Skeletal muscle satellite cell (primary cell): ENCODE measurements at regions not wholly inside any gene's neighbourhood (a gene's known extent, or its start where the extent isn't known, plus 50 kb on each side); places are given as distances from the start of the nearest gene placed in this dataset.
A peak's percentile ranks its signal among the peaks of the same experiment; 100 is the strongest.

Experiments used
- H3K27me3 ChIP-seq: 2 replicates; pipeline ENCODE4 v1.7.0; 2013; ENCODE audit warnings: low read length; ENCODE audit not compliant: control insufficient read depth, insufficient read depth
- H3K36me3 ChIP-seq: 2 replicates; pipeline ENCODE4 v1.7.0; 2013; ENCODE audit warnings: mild to moderate bottlenecking, control low read depth, low read length; ENCODE audit not compliant: insufficient read depth
- H3K4me1 ChIP-seq: 2 replicates; pipeline ENCODE4 v1.7.0; 2013; ENCODE audit warnings: low read length; ENCODE audit not compliant: control insufficient read depth, insufficient read depth
- H3K4me2 ChIP-seq: 2 replicates; pipeline ENCODE4 v1.7.0; 2013; ENCODE audit warnings: mild to moderate bottlenecking, low read length
- H3K4me3 ChIP-seq: 2 replicates; pipeline ENCODE4 v1.7.0; 2013; ENCODE audit warnings: low read length
- H3K9ac ChIP-seq: 2 replicates; pipeline ENCODE4 v1.7.0; 2013; ENCODE audit warnings: mild to moderate bottlenecking, low read depth, low read length, moderate library complexity
- H3K9me3 ChIP-seq: replicated peaks from 2 replicates; pipeline ENCODE4 v1.7.0; 2013; ENCODE audit warnings: mild to moderate bottlenecking, control low read depth, low read length

DNA sequence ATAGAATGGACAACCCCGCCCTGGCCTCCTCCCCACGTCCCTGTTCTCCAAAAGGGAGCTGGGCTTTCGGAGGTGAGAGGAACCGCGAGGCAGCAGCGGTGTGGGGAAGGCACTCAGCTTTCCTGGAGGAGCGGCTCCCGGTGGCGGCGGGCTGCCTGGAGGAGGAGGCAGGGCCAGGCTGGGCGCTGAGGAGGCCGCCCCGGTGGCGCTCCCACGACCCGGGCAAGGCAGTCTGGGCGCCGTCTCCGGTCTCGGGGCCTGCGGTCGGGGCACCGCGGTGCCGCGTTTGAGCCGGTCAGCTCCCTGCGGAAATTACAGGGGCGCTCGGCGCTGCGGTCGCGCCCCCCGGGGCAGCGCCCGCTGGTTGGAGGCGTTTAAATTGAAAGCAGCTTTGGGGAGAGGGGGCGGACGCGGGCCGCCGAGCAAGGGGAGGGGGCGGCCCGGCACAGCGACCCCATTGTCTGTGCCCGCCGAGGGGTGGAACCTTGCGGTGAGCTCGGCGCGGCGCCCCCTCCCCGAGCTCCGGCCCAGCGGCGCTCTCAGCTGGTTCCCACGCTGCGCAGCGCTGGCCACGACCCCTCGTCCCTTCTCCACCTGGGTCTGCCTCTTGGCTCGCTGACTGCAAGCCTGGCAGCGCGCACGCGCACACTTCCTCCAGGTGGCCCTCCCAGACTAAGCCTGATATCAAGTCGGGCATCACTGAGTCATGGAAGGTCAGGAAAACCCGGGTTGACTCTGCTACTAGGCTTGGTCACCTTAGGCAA, 58.7 kb upstream of the DLX4 start:
- no peak overlapping the region for H3K4me3 ChIP-seq
- peaks cover 57% of the 10 kb centered on the region for H3K27me3 ChIP-seq
- H3K4me2 ChIP-seq = peak overlapping the region; percentile 63
- H3K9ac ChIP-seq = no peak overlapping the region
- peaks cover 23% of the 10 kb centered on the region for H3K4me1 ChIP-seq
- H3K36me3 ChIP-seq = no peaks in the 10 kb centered on the region
- H3K9me3 ChIP-seq = no peaks in the 10 kb centered on the region

DNA sequence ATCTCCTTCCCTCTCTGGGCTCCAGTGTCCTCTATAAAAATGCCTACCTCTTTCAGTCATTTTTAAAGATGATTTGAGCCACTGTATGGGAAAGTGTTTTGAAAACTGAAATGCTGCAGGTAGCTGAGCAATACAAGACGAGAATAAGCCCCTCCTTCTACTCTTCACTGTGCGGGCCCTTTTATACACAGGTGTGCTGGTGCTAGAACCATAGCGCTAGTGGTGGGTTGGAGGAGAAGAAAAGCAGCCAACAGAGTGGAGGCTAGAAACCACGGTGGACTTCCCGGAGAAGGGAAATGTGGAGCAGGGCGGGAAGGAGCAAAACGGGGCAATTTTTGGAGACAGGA, 58.2 kb upstream of the DLX4 start:
- H3K36me3 ChIP-seq = no peaks in the 10 kb centered on the region
- no peak overlapping the region for H3K9ac ChIP-seq
- H3K27me3 ChIP-seq = peaks cover 57% of the 10 kb centered on the region

GRCh38 chr17:49911719-49912118, 57.3 kb upstream of the DLX4 start:
- Histone ChIP-seq H3K36me3 (no peaks in the 10 kb centered on the region), H3K4me3 (no peak overlapping the region), H3K9ac (no peak overlapping the region), H3K27me3 (peaks cover 61% of the 10 kb centered on the region), H3K4me2 (no peak overlapping the region), H3K4me1 (peaks cover 23% of the 10 kb centered on the region), H3K9me3 (no peaks in the 10 kb centered on the region)

More for the DNA sequence above, 58.2 kb upstream of the DLX4 start:
- no peak overlapping the region for H3K4me3 ChIP-seq
- peaks cover 23% of the 10 kb centered on the region for H3K4me1 ChIP-seq
- H3K9me3 ChIP-seq = no peaks in the 10 kb centered on the region
- no peak overlapping the region for H3K4me2 ChIP-seq

GRCh38 chr17:49913226-49914095, 55.5 kb upstream of the DLX4 start:
- peaks cover 51% of the 10 kb centered on the region for H3K27me3 ChIP-seq
- H3K4me1 ChIP-seq = peaks cover 23% of the 10 kb centered on the region
- peak overlapping the region; percentile 14 for H3K4me2 ChIP-seq
- H3K4me3 ChIP-seq = no peak overlapping the region
- no peak overlapping the region for H3K9ac ChIP-seq
- H3K36me3 ChIP-seq = no peaks in the 10 kb centered on the region
- H3K9me3 ChIP-seq = no peaks in the 10 kb centered on the region

DNA sequence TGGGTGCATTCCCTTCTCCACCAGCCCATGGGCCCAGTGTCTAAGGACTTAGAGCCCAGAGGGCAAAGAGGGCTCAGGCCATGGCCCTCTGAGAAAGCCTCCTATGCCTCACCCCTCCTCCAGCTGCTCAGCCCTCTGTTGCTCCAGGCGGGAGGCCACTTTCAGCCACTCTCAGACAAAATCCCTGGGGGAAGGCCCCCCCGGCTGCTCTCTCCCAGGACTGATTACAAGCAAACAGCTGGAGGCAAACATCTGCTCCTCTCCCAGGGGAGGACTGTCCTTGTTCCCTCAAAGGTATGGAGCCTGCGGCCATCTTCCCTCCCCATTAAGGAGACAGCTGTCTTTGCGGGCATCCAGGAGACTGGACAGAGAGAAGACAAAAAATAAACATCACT, 54.9 kb upstream of the DLX4 start:
- H3K4me2 ChIP-seq = peak overlapping the region; percentile 14
- no peaks in the 10 kb centered on the region for H3K9me3 ChIP-seq
- no peaks in the 10 kb centered on the region for H3K36me3 ChIP-seq
- no peak overlapping the region for H3K9ac ChIP-seq
- H3K4me3 ChIP-seq = no peak overlapping the region
- peaks cover 45% of the 10 kb centered on the region for H3K27me3 ChIP-seq
- peaks cover 23% of the 10 kb centered on the region for H3K4me1 ChIP-seq

- peaks cover 39% of the 10 kb centered on the region for H3K27me3 ChIP-seq
- H3K4me2 ChIP-seq = no peak overlapping the region
- no peaks in the 10 kb centered on the region for H3K9me3 ChIP-seq
- no peak overlapping the region for H3K4me3 ChIP-seq
- H3K36me3 ChIP-seq = no peaks in the 10 kb centered on the region
- H3K4me1 ChIP-seq = peaks cover 23% of the 10 kb centered on the region
- H3K9ac ChIP-seq = no peak overlapping the region
These were observed 54.3 kb upstream of the DLX4 start for GRCh38 chr17:49914664-49915063.

- Histone ChIP-seq H3K4me3 (no peak overlapping the region), H3K4me2 (no peak overlapping the region), H3K9me3 (no peaks in the 10 kb centered on the region), H3K27me3 (peaks cover 33% of the 10 kb centered on the region), H3K36me3 (no peaks in the 10 kb centered on the region), H3K4me1 (peaks cover 22% of the 10 kb centered on the region), H3K9ac (no peak overlapping the region)
These were observed 53.7 kb upstream of the DLX4 start for GRCh38 chr17:49915260-49915659.

- Histone ChIP-seq H3K27me3 (peaks cover 33% of the 10 kb centered on the region), H3K9ac (no peak overlapping the region), H3K36me3 (no peaks in the 10 kb centered on the region), H3K4me1 (peaks cover 18% of the 10 kb centered on the region), H3K9me3 (no peaks in the 10 kb centered on the region), H3K4me3 (no peak overlapping the region), H3K4me2 (no peak overlapping the region)
These were observed 53.3 kb upstream of the DLX4 start for GRCh38 chr17:49915670-49916069.

GRCh38 chr17:49916854-49917515, 52.0 kb upstream of the DLX4 start:
- H3K4me2 ChIP-seq = no peak overlapping the region

GRCh38 chr17:49918591-49918990, 50.4 kb upstream of the DLX4 start:
- H3K27me3 ChIP-seq = peaks cover 31% of the 10 kb centered on the region
- no peak overlapping the region for H3K4me2 ChIP-seq
- no peaks in the 10 kb centered on the region for H3K9me3 ChIP-seq
- H3K4me1 ChIP-seq = peaks cover 11% of the 10 kb centered on the region
- H3K4me3 ChIP-seq = no peak overlapping the region
- H3K36me3 ChIP-seq = no peaks in the 10 kb centered on the region
- H3K9ac ChIP-seq = no peak overlapping the region

More at GRCh38 chr17:49916854-49917515, 52.0 kb upstream of the DLX4 start:
- Histone ChIP-seq H3K27me3 (peaks cover 31% of the 10 kb centered on the region), H3K4me1 (peaks cover 17% of the 10 kb centered on the region), H3K36me3 (no peaks in the 10 kb centered on the region), H3K9me3 (no peaks in the 10 kb centered on the region), H3K9ac (no peak overlapping the region), H3K4me3 (no peak overlapping the region)
